ENCODE measurements at regions not wholly inside any gene's neighbourhood (a gene's known extent, or its start where the extent isn't known, plus 50 kb on each side); places are given as distances from the start of the nearest gene placed in this dataset.

- TF ChIP-seq CTCF (IDR thresholded peaks at IDR 0.05) (no peak), POLR2AphosphoS5 (IDR thresholded peaks at IDR 0.05) (peak in 1 of 2 donors; percentile 13), POLR2A (IDR thresholded peaks at IDR 0.05; ENCODE audit: low read depth) (no peak), EP300 (IDR thresholded peaks at IDR 0.05) (no peak)
These were observed 255.5 kb upstream of the SETBP1 start for GRCh38 chr18:44425161-44425560.
